G401.6 (cell line): ENCODE measurements at regions not wholly inside any gene's neighbourhood (a gene's known extent, or its start where the extent isn't known, plus 50 kb on each side); places are given as distances from the start of the nearest gene placed in this dataset.
"Not testable (repeated sequence)": the region's sequence is repeated elsewhere in the genome, so short reads cannot be mapped to it uniquely, and the experiment has no call there.

Source experiments
- FAIRE-seq: peaks from 2 replicates; lab custom pipeline; 2012; peaks lifted over from hg19 to GRCh38; lab: Jason Lieb, UNC

DNA sequence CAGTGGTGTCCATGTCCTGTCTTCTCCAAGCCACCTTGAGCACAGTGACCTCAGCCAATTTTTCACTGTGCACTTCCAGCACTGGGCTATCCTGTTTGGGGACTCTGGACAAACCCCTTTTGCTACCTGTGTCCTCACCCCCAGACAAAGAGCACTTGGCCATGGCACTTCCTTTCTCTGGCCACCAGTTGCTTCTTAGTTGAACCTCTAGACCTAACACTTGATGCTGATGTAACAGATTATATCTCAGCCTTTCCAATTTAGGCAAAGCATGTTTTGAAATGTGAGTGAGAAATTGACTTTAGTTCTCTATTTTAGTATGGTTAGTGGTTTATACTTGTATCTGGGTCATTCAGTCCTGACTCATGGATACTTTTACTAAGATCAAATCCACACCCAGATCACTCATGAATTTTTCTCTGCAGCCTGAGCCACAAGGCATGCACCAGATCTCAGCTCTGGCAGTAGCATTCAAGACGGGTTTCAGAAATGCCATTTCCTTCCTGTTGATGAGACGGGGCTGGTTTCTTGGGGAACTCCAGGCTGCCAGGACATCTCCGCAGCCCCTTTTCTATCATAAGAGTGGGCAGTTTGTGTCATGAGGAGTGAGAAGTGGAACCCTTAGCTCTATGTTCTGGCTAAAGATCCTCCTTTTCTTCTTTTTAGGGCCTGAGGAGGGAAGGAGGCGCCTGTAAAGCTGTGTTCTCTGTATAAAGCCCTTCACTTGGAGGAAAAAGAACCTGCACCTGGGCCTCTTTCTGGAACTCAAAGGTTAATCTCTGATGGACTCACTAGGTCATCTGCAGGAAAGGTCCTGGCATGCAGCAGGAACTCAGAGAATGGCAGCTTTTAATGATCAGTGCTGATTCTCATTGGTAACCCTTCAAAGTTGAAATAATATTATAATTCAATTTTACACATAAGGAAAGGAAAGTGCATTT lies 185.6 kb upstream of the TENM4 start:
- FAIRE-seq: no peak

DNA sequence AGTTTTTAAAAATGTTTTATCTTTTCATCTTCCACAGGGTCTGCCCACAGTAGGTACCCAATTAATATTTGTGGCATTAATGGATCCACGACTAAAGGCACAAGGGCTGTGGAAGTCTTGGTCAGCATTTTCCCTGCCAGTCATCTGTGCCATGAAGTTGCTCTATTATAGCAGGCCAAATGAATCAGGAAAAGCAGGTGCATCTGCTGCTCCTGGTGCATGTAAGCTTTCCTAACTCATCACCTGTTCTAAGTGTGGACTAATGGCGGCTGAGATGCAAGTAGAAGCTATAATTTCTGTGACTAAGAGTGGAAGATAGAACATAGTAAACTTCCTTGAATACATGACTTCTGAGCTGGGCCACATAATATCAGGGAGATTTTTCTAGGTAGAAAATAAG lies 182.5 kb upstream of the TENM4 start:
- no peak for FAIRE-seq

DNA sequence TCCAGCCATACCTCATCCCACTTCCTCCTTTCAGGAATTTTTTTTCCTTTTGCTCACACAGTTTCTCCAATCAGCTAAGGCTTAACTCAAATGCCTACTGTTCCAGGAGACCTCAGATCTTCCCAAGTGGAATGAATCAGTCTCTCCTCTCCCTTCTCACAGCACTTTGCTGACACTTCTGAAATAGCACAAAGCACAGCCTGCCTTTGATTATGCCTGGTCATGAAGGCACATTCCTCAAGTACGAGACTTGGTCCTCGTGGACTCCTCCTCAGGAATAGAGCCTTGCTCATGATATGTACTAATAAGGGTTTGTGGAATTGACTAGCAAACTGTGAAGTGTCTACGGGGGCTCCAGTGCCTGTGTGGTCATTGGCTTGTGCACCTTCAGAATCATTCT lies 176.7 kb upstream of the TENM4 start:
- FAIRE-seq: no peak

DNA sequence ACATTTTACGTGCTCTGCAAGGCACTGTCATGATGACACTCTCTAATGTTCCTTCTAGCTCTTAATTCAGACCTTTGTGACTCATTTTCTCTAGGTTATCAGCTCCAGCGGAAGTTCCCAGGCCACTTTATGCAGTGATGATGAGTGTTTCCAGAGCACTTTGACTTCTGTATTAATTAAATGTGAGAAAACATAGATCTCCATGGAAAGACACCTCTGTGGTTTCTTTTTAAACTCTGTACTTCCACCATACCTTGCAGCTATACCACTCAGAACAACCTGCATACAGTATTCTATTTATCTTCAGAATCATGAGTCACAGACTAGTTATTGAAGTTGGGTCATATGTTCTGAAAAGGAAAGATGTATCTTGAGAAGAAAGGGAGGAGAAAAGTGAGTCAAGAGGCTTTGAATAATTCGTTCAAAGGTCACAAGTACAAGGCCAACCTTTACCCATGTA lies 175.6 kb upstream of the TENM4 start:
- no peak for FAIRE-seq

DNA sequence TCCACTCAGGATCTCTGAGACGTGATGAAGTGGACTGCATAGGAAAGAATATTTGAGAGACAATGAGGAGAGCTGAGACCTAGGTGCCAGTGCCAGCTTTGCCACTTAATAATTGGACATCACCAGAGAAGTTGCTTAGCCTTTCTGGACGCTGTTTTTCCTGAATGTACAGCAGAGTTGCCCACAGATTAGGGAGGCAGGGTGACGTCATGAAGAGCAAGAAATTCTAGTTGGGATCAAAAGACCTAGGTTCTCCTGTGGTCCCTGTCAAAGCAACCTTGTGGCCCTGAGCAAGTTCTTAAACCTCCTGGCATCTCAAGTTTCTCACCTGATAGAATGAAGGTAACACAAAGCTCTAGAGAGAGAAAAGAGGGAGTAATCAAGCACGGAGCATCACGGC lies 174.6 kb upstream of the TENM4 start:
- FAIRE-seq: no peak

DNA sequence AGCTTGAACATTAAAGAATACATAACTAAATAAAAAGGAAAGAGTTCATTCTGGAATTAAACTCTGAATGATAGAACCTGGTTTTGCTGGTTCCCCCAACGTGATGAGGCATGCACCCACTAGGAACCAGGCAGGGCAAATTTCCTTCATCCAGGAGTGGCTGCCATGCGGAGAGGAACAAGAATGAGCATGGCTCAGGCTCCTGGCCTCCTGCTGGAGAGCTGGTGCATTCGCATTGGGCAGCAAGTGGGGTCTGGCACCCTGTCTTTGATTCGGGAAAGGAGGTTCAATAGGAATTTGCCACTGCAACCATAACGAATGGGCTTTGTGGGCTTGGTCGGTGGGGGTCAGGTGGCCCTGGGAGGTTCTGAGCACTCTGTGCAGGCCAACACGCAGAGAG lies 169.8 kb upstream of the TENM4 start:
- no peak for FAIRE-seq

DNA sequence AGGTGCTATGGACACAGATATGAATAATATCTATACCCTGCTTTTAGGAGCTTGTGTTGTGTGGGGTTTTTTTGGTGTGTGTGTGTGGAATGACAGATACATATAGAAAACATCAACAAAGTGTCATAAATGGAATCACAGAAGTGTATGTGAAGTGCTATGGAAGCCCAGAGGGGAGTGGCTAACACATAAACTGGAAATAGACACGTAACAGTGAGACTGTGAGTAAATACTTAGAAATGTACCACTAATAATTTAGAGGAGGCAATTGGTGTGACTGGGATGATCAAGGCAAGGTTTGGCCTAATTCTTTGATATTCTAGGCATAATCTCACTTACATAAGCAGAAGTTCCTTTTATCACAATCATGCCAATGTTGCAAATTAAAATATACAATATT lies 169.3 kb upstream of the TENM4 start:
- FAIRE-seq: no peak

DNA sequence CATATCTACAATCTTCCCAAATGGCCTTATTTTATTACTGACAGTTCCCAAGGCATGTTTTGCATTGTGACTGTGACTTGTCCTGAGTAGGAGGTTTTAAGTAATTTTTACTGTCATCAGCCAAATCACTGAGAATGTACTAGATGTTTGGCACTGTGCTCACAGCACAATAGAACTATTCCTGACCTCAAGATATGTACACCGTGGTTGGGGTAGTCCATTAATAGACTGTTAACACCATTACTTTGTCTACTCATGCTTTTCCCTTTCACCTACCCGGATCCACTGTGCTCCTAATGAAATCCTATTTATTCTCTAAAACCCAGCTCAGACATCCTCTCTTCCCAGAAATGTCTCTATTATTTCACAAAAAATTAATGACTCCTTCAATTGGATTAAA lies 168.7 kb upstream of the TENM4 start:
- no peak for FAIRE-seq

DNA sequence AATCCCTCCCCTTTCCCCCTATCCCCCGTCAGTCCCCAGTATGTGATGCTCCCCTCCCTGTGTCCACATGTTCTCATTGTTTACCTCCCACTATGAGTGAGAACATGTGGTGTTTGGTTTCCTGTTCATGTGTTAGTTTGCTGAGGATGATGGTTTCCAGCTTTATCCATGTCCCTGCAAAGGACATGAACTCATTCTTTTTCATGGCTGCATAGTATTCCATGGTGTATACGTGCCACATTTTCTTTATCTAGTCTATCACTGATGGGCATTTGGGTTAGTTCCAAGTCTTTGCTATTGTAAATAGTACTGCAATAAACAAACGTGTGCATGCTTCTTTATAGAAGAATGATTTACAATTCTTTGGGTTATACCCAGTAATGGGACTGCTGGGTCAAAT lies 165.6 kb upstream of the TENM4 start:
- not testable (repeated sequence) for FAIRE-seq

DNA sequence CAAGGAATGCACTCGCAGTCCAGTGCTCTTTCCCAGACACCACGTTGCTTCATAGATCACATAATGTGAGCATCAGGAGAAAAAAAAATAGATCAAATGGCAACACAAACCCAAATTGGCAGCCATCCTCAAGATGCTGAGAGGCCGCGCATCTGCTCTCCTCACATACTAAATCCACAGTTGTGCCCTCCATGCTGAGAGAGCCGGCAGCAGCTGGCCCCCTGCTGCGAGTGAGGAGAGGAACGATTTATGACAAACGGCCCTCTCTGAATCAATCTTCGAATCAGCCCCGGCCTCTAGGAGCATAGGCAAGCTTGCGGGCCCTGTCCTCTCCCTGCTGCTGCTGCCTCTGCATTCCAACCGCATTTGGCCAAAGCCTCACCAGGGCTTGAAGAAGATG lies 159.9 kb upstream of the TENM4 start:
- no peak for FAIRE-seq

DNA sequence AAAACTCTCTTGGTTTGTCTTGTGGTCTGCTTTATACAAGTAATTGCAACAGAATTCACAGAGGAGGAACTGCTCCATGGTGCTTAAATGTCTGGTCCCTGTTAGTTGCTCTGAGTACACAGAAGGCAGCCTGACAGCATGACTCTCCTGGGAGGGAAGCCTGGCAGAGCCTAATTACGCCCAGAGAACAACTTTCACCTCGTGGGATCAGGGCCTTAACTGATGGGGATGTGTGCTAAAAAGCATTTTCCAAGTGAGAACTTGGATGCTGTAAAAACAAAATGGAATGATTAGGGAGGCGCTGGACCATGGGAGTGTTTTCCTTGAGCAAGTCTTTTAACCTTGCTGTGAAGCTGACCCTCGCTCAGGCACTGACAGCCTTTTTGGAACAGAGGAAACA lies 154.0 kb upstream of the TENM4 start:
- no peak for FAIRE-seq

DNA sequence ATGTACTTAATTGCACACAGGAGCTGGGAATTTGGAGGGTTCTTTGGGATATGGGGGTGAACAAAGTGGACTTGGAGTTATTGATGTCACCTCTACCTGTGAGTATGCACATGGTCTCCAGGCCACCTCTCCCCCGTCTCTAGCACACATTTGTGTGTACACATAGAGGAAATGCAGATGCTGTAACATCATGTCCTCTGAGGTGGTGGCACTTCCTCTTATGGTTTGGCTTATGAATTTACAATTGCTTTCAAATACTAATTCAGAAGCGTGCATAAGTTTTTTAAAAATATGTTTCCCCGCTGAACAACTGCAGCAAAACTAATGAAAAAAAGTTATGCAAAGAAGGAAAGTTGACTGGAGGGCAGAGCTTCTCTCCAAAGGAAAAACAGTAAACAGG lies 152.0 kb upstream of the TENM4 start:
- no peak for FAIRE-seq

DNA sequence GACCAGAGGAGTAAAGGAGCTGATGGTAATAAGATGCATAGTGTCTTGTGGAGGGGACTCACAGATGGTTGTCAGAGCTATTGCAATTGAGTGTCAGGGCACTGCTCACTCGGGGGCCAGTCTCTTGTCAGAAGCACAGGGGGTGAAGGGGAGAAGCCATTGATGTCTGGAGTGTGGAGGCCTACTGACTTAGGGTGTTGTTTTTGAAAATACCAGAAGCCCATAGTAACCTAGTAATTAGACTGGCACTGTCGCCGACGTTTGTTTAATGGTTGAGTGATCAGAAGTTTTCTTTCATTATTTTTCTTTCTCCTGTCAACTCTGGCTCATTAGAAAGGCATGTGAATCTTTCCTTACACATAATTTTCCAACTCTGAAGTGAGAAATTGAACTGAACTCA lies 151.6 kb upstream of the TENM4 start:
- FAIRE-seq: no peak

DNA sequence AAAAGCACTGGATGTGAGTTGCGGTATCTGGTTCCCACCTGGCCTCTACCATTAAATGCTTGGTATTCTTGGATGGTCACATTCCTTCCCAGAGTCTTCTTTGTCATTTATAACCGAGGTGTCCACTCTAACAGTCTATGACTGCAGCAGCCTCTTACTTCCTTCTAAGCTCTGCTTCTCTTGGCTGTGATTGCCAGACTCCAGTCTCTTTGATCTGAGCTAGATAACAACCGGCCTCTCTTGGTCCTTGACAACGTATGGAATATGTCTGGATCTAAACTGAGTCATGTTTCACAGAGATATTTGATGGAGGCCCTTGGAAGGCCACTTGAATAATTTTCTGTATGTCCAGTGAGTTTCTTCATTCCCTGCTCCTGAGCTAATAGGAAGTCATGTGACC lies 141.6 kb upstream of the TENM4 start:
- FAIRE-seq: no peak

DNA sequence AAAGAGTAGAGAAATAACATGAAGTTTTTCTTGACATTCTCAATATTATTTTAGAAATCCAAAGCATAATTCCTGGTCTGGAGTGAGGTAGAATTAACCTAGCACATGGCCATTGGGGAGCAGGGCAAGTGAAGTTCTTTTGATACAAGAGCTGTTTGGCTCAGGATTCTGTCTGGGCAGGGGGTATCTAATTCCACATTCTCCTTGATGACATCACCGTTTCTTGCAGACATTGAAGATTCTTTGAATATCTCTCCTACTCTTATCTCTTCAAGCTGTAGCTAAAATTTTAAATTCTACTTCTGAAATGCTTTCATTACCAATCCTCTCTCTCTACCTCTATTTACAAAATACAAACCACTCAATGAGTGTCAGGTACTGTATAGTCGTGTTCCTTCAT lies 138.2 kb upstream of the TENM4 start:
- FAIRE-seq: no peak

DNA sequence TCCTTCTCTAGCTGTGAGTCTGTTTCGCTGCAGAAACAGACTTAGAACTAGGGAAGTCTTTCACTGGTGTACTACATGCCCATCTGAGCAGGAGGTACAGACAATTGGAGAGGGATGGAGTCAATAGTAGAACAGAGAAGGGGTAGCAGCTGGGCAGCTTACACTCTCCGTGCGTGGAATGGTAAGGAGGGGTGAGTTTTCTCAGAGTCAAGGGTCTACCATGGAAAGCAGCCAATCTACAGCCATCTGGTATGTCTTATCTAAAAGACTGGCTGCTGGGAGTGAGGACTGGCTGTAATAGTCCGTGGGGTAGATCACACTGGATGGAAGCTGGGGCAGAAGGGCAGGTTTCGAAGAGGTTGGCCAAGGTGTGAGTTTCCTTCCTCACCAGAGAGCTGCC lies 137.3 kb upstream of the TENM4 start:
- no peak for FAIRE-seq

DNA sequence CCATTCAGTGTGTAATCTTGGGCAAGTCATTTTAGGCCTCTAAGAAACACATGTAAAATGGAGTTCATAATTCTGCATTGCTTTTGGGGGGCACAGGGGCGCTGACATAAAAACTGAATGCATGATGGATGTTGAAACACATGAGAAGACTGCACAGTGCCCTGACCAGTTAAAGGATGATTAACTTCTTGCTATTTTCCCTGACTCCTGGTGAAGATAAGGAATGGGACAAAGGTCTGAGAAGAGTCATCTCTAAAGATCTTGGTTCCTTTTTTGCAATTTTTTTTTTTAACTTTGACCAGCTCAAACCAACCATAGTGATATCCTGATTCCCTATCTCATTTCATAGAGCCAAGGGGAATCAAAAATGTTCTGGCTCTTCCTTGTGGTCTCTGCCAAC lies 134.9 kb upstream of the TENM4 start:
- FAIRE-seq: no peak

DNA sequence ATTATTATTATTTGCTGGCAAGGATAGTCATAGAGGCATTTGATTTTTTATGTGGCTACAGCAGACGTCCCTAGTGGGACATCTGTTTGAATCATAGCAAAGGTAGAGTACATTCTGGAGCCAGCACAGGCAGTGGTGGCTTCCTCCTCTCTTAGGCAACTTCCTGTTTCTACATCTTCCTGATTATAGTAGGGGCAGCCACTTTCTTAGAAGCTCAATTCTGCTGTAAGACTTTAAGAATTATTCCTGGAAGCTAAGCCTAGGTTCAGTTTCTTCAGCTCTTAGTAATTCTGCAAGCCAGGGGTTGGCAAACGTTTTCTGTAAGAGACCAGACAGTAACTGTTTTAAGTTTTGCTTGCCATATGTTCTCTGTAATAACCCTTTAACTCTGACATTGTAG lies 129.3 kb upstream of the TENM4 start:
- no peak for FAIRE-seq

DNA sequence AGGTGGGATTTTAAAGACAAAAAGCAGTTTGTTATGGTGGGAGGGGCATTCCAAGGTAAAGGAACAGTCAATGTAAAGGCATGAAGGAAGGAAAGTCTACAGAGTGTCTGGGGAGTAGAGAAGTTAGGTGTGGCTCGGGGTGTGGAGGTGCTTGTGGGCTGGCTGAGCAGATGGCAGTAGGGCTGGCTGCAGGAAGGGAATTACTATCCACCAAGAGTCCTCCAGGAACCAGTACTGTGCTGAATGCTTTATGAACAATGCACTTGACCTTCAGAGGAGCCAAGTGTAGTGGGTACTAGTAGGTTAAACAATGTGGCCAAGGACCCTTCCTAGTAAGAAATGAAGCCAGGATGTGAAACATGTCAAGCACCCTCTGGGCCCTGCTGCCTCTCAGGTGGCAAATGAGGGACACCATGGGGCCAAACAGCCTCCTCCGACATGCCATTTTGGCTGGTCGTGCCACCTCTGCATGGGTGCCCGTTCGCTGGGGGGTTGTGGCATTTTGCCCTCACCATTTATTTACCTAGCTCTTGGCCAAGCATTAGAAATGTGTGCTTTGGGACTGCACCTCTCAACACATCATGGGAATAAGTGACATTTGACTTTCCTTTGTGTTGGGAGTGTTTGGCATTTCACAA lies 123.6 kb upstream of the TENM4 start:
- FAIRE-seq: no peak

DNA sequence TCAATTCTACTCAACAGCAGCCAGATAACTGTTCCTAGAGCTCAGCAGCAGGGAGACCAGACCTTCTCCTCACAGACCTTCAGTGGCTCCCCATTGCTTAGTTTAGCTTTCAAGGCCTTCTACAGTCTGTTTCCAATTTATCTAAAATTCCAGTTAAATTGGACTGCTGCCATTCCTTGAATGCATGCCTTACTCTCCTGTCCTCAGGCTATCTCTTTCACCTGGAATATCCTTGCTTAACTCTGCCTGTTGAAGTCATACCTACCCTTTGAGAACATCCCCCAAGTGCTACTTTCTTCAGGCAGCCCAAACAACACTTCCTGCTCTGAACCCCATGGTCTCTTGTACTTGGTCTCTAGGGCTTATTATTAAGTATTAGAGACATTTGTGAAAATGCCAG lies 120.7 kb upstream of the TENM4 start:
- no peak for FAIRE-seq

DNA sequence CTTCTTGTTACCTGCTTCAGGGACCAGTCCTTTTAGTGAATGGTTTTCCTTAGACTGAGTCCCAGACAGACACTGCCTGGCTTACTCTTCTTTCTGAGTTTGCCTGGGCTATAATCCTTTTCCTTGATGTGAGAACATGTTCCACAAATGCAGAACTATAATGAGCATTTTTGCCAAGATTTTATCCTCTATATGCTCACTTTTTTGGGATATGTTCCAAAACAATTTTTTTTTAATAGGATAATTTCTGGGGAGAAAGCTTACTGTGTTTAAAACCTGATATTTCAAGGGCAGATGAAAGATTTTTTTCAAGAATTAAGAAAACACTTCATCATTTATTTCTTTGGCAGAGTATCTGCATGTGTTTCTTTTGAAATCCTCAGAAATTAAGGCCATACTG lies 110.0 kb upstream of the TENM4 start:
- FAIRE-seq: no peak

DNA sequence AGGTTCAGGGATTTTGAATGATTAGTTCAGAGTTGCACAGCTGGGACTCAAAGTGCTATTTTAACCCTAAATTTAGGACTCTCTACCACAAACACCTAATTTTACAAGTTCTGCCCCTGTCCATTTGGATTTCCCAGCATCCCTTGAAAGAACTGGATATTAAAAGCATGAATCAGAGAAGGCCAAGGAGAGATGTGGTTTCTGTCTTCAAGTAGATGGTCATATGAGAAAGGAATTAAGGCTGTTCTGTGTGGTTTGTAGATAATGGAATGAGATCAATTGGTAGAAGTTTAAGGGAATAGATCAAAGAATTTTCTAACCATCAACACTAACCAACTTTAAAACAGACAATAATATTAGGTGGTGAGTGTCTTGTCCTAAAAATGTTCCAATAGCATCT lies 106.4 kb upstream of the TENM4 start:
- no peak for FAIRE-seq

DNA sequence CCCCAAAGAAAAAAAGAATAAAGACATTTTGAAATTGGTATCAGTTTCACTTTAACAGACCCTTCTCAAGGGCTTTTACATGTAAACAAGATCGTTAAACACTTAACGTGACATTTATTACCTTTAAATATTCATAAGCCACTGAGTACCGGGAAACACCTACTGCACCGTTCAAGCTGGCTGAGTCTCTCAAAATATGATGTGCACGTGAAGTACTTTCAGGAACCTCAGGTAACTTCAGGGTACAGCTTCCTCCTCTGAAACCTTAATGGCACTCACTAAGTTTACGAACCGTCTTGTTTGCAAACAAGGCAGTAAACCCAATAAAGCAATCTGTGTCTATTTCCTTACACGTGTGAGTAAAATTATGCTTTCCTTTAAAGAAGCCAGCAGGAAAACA lies 105.5 kb upstream of the TENM4 start:
- FAIRE-seq: no peak

DNA sequence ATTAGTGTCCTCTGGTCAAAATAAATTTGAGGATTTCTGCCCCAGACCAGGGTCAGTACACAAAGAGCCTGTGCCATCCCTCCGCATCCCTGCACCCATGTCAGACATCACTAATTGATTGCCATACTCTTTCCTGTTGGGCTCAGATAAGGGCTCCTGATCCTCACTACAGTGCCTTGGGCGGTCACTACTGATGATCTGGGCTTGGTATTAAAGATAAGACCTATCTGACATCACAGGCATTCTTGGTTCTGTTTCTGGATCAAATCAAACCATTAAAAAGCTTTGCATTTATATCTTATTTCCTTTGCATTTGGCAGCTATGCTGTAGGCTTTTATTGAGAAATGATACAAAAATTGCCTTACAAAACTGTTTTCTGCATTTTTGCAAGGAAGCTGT lies 103.5 kb upstream of the TENM4 start:
- no peak for FAIRE-seq
